Activated T-cell treated with anti-CD3 and anti-CD28 coated beads, Interleukin-2, amount 50 U/mL, for 72 hours (primary cell): ENCODE measurements at regions not wholly inside any gene's neighbourhood (a gene's known extent, or its start where the extent isn't known, plus 50 kb on each side); places are given as distances from the start of the nearest gene placed in this dataset.

Experiments
- ATAC-seq, 2 donors: fragments of 150-1000 bp; cut with Tn5 transposase; replicated peaks in 1 of 2; 2 replicates each; pipeline ENCODE4 v1.10.0; 2021; ENCODE audit warnings: moderate library complexity in 2 of 2, mild to moderate bottlenecking in 1 of 2
- DNase-seq, 2 donors: peaks; one replicate each; pipeline ENCODE4 v3.0.0; 2021 to 2022; ENCODE audit warnings: mixed read lengths in 1 of 2
- H3K27ac Mint-ChIP-seq: one replicate; pipeline ENCODE4 v1.8.0; 2022; ENCODE audit warnings: mild to moderate bottlenecking, moderate library complexity, mixed read lengths
- H3K27me3 Mint-ChIP-seq: one replicate; pipeline ENCODE4 v1.8.0; 2022; ENCODE audit warnings: low read depth, mixed read lengths
- H3K36me3 Mint-ChIP-seq, 2 donors: one replicate each; pipeline ENCODE4 v1.8.0; 2022; ENCODE audit warnings: mixed read lengths in 2 of 2, mild to moderate bottlenecking in 1 of 2; ENCODE audit not compliant: insufficient read depth in 2 of 2
- H3K4me1 Mint-ChIP-seq: one replicate; pipeline ENCODE4 v1.8.0; 2022; ENCODE audit warnings: low read depth, mixed read lengths
- H3K4me3 Mint-ChIP-seq, 2 donors: one replicate each; pipeline ENCODE4 v1.8.0; 2022; ENCODE audit warnings: mild to moderate bottlenecking in 2 of 2, mixed read lengths in 2 of 2, moderate library complexity in 2 of 2
- H3K9me3 Mint-ChIP-seq, 2 donors: one replicate each; pipeline ENCODE4 v1.8.0; 2022; ENCODE audit warnings: mixed read lengths in 2 of 2

DNA sequence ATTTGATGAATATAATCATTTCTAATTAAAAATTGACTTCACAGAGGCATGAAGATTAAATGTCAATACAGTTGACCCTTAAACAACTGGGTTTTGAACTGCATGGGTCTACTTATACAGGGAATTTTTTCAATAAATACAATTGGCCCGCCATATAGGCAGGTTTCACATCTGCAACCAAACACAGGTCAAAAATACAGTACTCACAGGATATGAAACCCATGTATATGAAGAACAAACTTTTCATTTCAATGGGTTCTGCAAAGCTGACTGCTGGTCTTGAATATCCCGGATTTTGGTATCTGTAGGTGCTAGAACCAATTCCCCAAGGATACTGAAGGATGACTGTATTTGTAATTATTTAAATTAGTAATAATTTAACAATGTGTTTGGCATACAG, 555.6 kb downstream of the EPHA4 start:
- no peaks in the 10 kb centered on the region for H3K36me3 Mint-ChIP-seq
- ATAC-seq, result no peak

DNA sequence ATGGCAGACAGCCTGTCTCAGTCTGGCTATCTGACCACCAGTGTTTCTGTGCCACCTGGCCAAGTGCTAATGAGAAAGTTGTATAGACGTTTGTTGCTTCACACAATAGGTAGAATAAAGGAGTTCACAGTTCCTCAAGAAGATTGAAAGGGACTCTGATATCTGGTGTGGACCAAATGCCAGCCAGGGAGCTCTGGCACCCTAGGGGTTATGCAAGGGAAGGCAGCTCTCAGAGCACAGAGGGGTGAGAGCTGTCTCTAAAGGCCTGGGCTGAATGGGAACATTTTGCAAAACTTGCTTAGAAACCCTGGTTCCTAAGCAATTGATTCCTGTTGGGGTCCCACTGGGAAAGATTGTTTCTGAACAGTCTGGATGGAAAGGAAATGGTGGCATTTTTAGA, 553.8 kb downstream of the EPHA4 start:
- H3K36me3 Mint-ChIP-seq, result no peaks in the 10 kb centered on the region

More for the DNA sequence above, 555.6 kb downstream of the EPHA4 start:
- DNase-seq, result no peak
- Mint-ChIP-seq H3K27me3 (peaks cover 5% of the 10 kb centered on the region), H3K9me3 (no peaks in the 10 kb centered on the region), H3K4me1 (peaks cover 3% of the 10 kb centered on the region), H3K27ac (no peak overlapping the region), H3K4me3 (no peak overlapping the region)

DNA sequence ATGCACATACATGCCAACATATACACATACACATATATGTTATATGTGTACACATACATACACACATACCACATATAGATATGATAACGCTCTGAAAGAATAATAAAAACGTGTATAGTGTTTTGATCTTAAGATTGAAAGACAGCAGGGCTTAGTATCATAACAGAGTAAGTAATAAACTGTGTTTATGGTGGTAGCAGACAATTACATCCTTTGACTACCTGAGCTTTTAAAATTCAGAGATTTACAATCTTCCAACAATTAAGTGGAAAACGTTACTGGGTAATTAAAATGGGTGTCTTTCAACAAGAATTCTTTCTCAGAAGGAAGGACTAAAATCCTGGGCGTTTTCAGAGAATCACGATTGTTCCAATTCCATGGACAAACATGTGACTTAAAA, 552.4 kb downstream of the EPHA4 start:
- Mint-ChIP-seq H3K27me3 (peaks cover under 1% of the 10 kb centered on the region), H3K27ac (no peak overlapping the region), H3K4me1 (no peaks in the 10 kb centered on the region), H3K9me3 (no peaks in the 10 kb centered on the region), H3K4me3 (no peak overlapping the region), H3K36me3 (no peaks in the 10 kb centered on the region)
- ATAC-seq (no peak), DNase-seq (no peak)

More for the DNA sequence above, 553.8 kb downstream of the EPHA4 start:
- no peak overlapping the region for H3K4me3 Mint-ChIP-seq
- peaks cover 3% of the 10 kb centered on the region for H3K4me1 Mint-ChIP-seq
- DNase-seq (no peak), ATAC-seq (no peak)
- H3K9me3 Mint-ChIP-seq, result no peaks in the 10 kb centered on the region
- H3K27me3 Mint-ChIP-seq, result peaks cover 5% of the 10 kb centered on the region
- H3K27ac Mint-ChIP-seq, result no peak overlapping the region

- no peaks in the 10 kb centered on the region for H3K4me1 Mint-ChIP-seq
- no peaks in the 10 kb centered on the region for H3K36me3 Mint-ChIP-seq
- H3K27ac Mint-ChIP-seq, result no peak overlapping the region
- no peaks in the 10 kb centered on the region for H3K27me3 Mint-ChIP-seq
- no peak for DNase-seq
- ATAC-seq, result no peak
- H3K9me3 Mint-ChIP-seq, result peaks cover 0 to 2% of the 10 kb centered on the region in 2 donors
- no peak overlapping the region for H3K4me3 Mint-ChIP-seq
Measured at GRCh38 chr2:221022554-221022953, 549.5 kb downstream of the EPHA4 start.

DNA sequence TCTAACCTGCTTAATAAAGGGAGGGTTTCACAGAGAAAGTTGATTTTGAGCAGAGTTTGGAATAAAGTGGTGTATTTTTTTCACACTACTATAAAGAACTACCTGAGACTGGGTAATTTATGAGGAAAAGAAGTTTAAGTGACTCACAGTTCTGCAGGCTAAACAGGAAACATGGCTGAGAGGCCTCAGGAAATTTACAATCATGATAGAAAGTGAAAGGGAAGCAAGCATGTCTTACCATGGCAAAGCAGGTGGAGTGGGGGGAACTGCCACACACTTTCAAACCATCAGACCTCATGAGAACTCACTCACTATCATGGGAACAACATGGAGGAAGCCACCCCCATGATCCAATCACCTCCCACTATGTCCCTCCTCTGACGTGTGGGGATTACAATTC, 546.7 kb downstream of the EPHA4 start:
- H3K4me3 Mint-ChIP-seq, result no peak overlapping the region
- no peak for ATAC-seq
- DNase-seq, result no peak
- no peaks in the 10 kb centered on the region for H3K36me3 Mint-ChIP-seq
- peaks cover 0 to 2% of the 10 kb centered on the region in 2 donors for H3K9me3 Mint-ChIP-seq
- no peaks in the 10 kb centered on the region for H3K4me1 Mint-ChIP-seq
- H3K27me3 Mint-ChIP-seq, result no peaks in the 10 kb centered on the region
- H3K27ac Mint-ChIP-seq, result no peak overlapping the region

DNA sequence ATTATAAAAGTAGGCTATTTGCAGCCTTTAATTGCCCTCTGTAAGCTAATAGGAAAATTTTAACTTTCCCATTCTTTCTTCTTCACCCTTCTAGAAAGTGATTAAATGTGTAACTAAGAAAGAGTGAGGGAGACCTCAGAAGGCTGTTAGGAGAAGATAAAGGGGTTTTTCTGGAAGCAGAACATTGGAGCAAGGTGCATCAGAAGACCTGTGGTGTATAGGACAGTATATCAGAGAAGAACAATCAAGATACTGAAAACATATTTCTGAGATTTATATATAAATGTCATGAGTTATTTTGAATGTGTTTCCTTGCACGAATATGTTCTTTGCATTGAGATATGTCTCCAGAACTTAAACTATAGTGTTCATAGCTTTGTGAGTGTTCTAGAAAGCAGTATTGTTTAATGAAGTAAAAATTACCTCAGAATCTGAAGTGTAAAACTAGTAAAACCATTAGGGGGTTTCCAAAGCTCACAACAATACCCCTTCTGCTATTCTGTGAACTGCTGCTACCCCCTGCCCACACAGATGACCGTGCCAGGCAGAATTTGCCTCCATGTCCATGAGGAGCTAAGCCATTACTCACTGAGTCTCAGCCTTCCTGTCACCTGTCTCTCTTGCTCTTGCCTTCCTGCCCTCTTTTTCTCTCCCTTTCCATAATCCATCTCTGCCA, 537.9 kb downstream of the EPHA4 start:
- no peaks in the 10 kb centered on the region for H3K9me3 Mint-ChIP-seq
- no peaks in the 10 kb centered on the region for H3K4me1 Mint-ChIP-seq
- H3K4me3 Mint-ChIP-seq, result no peak overlapping the region
- ATAC-seq (no peak), DNase-seq (no peak)
- no peaks in the 10 kb centered on the region for H3K36me3 Mint-ChIP-seq
- no peak overlapping the region for H3K27ac Mint-ChIP-seq
- H3K27me3 Mint-ChIP-seq, result peaks cover 4% of the 10 kb centered on the region

DNA sequence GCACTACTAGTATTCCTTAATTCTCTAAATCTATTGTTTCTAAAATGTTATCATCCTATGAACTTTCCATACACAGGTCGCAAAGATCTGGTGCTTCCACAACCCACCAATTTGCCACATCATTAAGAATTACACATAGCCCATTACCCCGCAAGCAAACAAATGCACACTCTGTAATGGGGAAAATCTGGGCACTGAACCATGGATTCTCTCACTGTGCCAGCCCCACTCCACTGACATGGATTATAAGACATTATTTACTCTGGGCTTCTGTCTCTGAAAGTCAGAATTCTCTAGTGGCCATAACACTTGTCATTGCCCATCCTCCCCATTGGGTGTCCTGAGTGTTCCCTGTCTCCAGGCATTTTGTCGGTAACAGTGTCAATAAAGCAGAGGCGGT, 537.1 kb downstream of the EPHA4 start:
- Mint-ChIP-seq H3K4me1 (no peaks in the 10 kb centered on the region), H3K36me3 (no peaks in the 10 kb centered on the region), H3K27me3 (peaks cover 4% of the 10 kb centered on the region), H3K27ac (no peak overlapping the region), H3K4me3 (no peak overlapping the region), H3K9me3 (no peaks in the 10 kb centered on the region)
- ATAC-seq (no peak), DNase-seq (no peak)

DNA sequence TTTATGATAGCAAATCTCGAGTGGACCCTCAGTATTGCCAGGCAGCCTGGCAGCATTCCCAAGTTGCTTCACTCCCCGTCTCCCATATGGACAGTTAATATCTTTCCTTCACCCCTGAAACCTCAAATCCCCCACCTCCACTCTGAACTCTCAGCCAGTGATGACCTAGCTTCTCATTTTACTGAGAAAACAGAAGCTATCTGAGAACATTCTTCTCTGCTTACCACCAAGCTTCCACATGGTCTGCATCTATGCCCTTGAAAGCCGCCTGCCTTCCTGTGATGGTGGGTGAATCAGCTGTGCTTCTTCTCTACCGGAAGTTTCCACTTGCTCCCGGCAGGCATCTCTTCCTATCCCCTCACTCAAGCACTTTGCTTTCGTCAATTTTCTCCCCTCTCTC, 529.2 kb downstream of the EPHA4 start:
- H3K4me3 Mint-ChIP-seq, result no peak overlapping the region
- H3K4me1 Mint-ChIP-seq, result no peaks in the 10 kb centered on the region
- no peak overlapping the region for H3K27ac Mint-ChIP-seq
- no peaks in the 10 kb centered on the region for H3K9me3 Mint-ChIP-seq
- no peaks in the 10 kb centered on the region for H3K36me3 Mint-ChIP-seq
- ATAC-seq (no peak), DNase-seq (no peak)
- H3K27me3 Mint-ChIP-seq, result peaks cover 5% of the 10 kb centered on the region

GRCh38 chr2:221044781-221045180, 527.3 kb downstream of the EPHA4 start:
- Mint-ChIP-seq H3K27me3 (peaks cover 5% of the 10 kb centered on the region), H3K27ac (no peak overlapping the region), H3K9me3 (no peaks in the 10 kb centered on the region), H3K4me1 (no peaks in the 10 kb centered on the region), H3K36me3 (no peaks in the 10 kb centered on the region), H3K4me3 (no peak overlapping the region)
- ATAC-seq (no peak), DNase-seq (no peak)

DNA sequence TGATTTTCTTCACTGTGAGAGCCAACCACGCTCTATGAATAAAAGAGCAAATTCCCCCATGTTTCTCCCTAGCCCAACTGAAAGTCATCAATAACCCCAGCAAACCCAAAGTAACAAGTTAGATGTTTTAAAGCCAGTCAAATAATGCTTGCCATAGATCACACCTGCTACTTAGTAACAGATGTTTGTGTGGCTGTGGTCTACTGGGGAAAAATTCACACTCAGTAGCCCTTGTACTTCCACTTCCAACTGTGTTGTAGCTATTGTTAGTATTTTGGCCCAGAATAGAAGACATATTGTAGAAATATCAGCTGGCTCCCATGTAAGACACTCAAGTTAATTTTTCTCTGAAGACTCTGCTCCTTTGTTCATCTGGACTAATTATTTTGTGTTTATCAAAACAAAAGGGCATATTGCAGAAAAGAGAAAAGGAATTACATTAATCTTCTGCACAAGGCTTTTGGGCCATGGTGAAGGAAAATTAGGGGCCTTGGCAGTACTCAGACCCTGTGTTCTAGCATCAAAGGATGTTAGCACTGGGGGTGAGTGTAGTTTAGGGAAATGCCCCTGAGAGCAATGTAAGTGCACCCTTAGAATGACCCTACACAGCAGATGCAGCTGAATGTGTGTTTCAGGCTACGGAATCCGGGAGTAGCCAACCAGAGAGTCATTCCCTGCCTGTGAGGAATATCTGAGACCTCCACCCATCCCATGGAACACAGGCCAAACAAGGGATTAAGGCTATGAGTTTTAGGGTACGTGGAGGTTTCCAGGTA, 521.9 kb downstream of the EPHA4 start:
- Mint-ChIP-seq H3K4me3 (no peak overlapping the region), H3K9me3 (no peaks in the 10 kb centered on the region), H3K27me3 (no peaks in the 10 kb centered on the region), H3K4me1 (no peaks in the 10 kb centered on the region), H3K27ac (no peak overlapping the region), H3K36me3 (no peaks in the 10 kb centered on the region)
- no peak for ATAC-seq
- no peak for DNase-seq

- Mint-ChIP-seq H3K36me3 (no peaks in the 10 kb centered on the region), H3K4me3 (no peak overlapping the region), H3K27ac (no peak overlapping the region), H3K9me3 (no peaks in the 10 kb centered on the region), H3K27me3 (no peaks in the 10 kb centered on the region), H3K4me1 (no peaks in the 10 kb centered on the region)
- ATAC-seq, result no peak
- no peak for DNase-seq
Measured at GRCh38 chr2:221051162-221051561, 520.9 kb downstream of the EPHA4 start.

DNA sequence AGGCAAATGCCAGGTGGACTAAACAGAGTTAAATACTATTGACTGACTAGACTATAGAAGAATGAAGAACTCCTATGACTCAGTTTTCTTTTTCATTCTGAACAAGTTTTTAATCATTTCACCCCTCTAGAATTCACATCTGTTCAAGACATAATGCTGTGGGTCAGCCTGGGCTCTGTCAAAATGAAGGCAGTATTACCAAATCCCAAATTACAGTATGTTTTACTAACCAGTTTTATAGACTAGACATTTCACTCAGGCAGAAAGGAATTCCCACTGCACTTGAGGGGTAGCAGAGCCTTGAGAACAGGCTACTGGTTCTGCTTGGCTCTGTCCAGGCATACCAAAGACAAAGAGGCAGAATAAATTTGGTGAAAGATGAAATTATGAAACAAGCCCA, 511.7 kb downstream of the EPHA4 start:
- H3K9me3 Mint-ChIP-seq, result peaks cover 6 to 7% of the 10 kb centered on the region in 2 donors
- peaks cover 16% of the 10 kb centered on the region for H3K27me3 Mint-ChIP-seq
- ATAC-seq, result no peak
- no peaks in the 10 kb centered on the region for H3K4me1 Mint-ChIP-seq
- no peak for DNase-seq
- H3K4me3 Mint-ChIP-seq, result no peak overlapping the region
- no peaks in the 10 kb centered on the region for H3K36me3 Mint-ChIP-seq
- no peak overlapping the region for H3K27ac Mint-ChIP-seq

- DNase-seq (no peak), ATAC-seq (no peak)
- Mint-ChIP-seq H3K27ac (no peak overlapping the region), H3K4me3 (no peak overlapping the region), H3K27me3 (peaks cover 16% of the 10 kb centered on the region), H3K9me3 (peaks cover 5 to 8% of the 10 kb centered on the region in 2 donors), H3K4me1 (no peaks in the 10 kb centered on the region), H3K36me3 (no peaks in the 10 kb centered on the region)
Measured at GRCh38 chr2:221063568-221063967, 508.5 kb downstream of the EPHA4 start.
